ENCODE measurements at regions not wholly inside any gene's neighbourhood (a gene's known extent, or its start where the extent isn't known, plus 50 kb on each side); places are given as distances from the start of the nearest gene placed in this dataset.

GRCh38 chr17:77769762-77770161 lies 188.7 kb upstream of the TNRC6C start:
- Histone ChIP-seq H3K27me3 (ENCODE audit: control insufficient read depth, insufficient read depth, low read length) (no peaks in the 10 kb centered on the region), H3K27ac (ENCODE audit: insufficient read depth, low read length) (no peak overlapping the region), H4K20me1 (ENCODE audit: control insufficient read depth, extremely low read depth, insufficient read depth, low read length) (no peaks in the 10 kb centered on the region), H3K79me2 (ENCODE audit: control insufficient read depth, insufficient read depth, low read length) (no peaks in the 10 kb centered on the region), H3K4me3 (replicated peaks in 1 of 4; ENCODE audit: control extremely low read depth in 1 of 4, insufficient read depth in 1 of 4, low read depth in 3 of 4, low read length in 4 of 4) (no peak overlapping the region), H3K9me3 (ENCODE audit: control insufficient read depth, insufficient read depth, low read depth, low read length) (no peaks in the 10 kb centered on the region), H3K4me1 (ENCODE audit: control insufficient read depth, extremely low read depth, insufficient read depth, low read length) (no peaks in the 10 kb centered on the region), H3K9ac (ENCODE audit: insufficient read depth, low read length) (no peak overlapping the region), H3K36me3 (ENCODE audit: control insufficient read depth, insufficient read depth, low read length) (no peaks in the 10 kb centered on the region), H3K4me2 (ENCODE audit: extremely low read depth, insufficient read depth, low read length) (no peak overlapping the region), H2AFZ (ENCODE audit: low read length) (no peak overlapping the region)
- DNase-seq (ENCODE audit: low read depth in 2 of 2), result no peak
- TF ChIP-seq EZH2 (IDR thresholded peaks at IDR 0.05; ENCODE audit: low read length, missing control alignments), result no peak

GRCh38 chr17:77770331-77771105 lies 188.0 kb upstream of the TNRC6C start:
- no peak overlapping the region for H3K27ac ChIP-seq (ENCODE audit: insufficient read depth, low read length)
- no peaks in the 10 kb centered on the region for H3K79me2 ChIP-seq (ENCODE audit: control insufficient read depth, insufficient read depth, low read length)
- no peaks in the 10 kb centered on the region for H3K27me3 ChIP-seq (ENCODE audit: control insufficient read depth, insufficient read depth, low read length)
- H3K9ac ChIP-seq (ENCODE audit: insufficient read depth, low read length), result no peak overlapping the region
- no peak overlapping the region for H2AFZ ChIP-seq (ENCODE audit: low read length)
- no peaks in the 10 kb centered on the region for H3K9me3 ChIP-seq (ENCODE audit: control insufficient read depth, insufficient read depth, low read depth, low read length)
- no peaks in the 10 kb centered on the region for H4K20me1 ChIP-seq (ENCODE audit: control insufficient read depth, extremely low read depth, insufficient read depth, low read length)
- DNase-seq (ENCODE audit: low read depth in 2 of 2), result peak in 1 of 2 donors; percentile 92
- H3K4me3 ChIP-seq (replicated peaks in 1 of 4; ENCODE audit: control extremely low read depth in 1 of 4, insufficient read depth in 1 of 4, low read depth in 3 of 4, low read length in 4 of 4), result no peak overlapping the region
- TF ChIP-seq EZH2 (IDR thresholded peaks at IDR 0.05; ENCODE audit: low read length, missing control alignments), result no peak
- TF ChIP-seq CTCF (conservative IDR thresholded peaks at IDR 0.05 in 1 of 2, IDR thresholded peaks at IDR 0.05 in 1 of 2; ENCODE audit: low read depth in 1 of 2, low read length in 2 of 2), result no peak
- no peaks in the 10 kb centered on the region for H3K36me3 ChIP-seq (ENCODE audit: control insufficient read depth, insufficient read depth, low read length)
- H3K4me2 ChIP-seq (ENCODE audit: extremely low read depth, insufficient read depth, low read length), result no peak overlapping the region
- H3K4me1 ChIP-seq (ENCODE audit: control insufficient read depth, extremely low read depth, insufficient read depth, low read length), result no peaks in the 10 kb centered on the region

- DNase-seq (ENCODE audit: low read depth in 2 of 2), result no peak
- Histone ChIP-seq H3K9me3 (ENCODE audit: control insufficient read depth, insufficient read depth, low read depth, low read length) (no peaks in the 10 kb centered on the region), H3K36me3 (ENCODE audit: control insufficient read depth, insufficient read depth, low read length) (no peaks in the 10 kb centered on the region), H3K4me3 (replicated peaks in 1 of 4; ENCODE audit: control extremely low read depth in 1 of 4, insufficient read depth in 1 of 4, low read depth in 3 of 4, low read length in 4 of 4) (no peak overlapping the region), H3K79me2 (ENCODE audit: control insufficient read depth, insufficient read depth, low read length) (no peaks in the 10 kb centered on the region), H3K27ac (ENCODE audit: insufficient read depth, low read length) (no peak overlapping the region), H4K20me1 (ENCODE audit: control insufficient read depth, extremely low read depth, insufficient read depth, low read length) (no peaks in the 10 kb centered on the region), H2AFZ (ENCODE audit: low read length) (no peak overlapping the region), H3K27me3 (ENCODE audit: control insufficient read depth, insufficient read depth, low read length) (no peaks in the 10 kb centered on the region), H3K9ac (ENCODE audit: insufficient read depth, low read length) (no peak overlapping the region), H3K4me2 (ENCODE audit: extremely low read depth, insufficient read depth, low read length) (no peak overlapping the region), H3K4me1 (ENCODE audit: control insufficient read depth, extremely low read depth, insufficient read depth, low read length) (no peaks in the 10 kb centered on the region)
- TF ChIP-seq CTCF (conservative IDR thresholded peaks at IDR 0.05 in 1 of 2, IDR thresholded peaks at IDR 0.05 in 1 of 2; ENCODE audit: low read depth in 1 of 2, low read length in 2 of 2) (no peak), EZH2 (IDR thresholded peaks at IDR 0.05; ENCODE audit: low read length, missing control alignments) (no peak)
Observed at GRCh38 chr17:77771145-77771544, 187.4 kb upstream of the TNRC6C start.
